Lower leg skin (tissue), 3 donors: ENCODE measurements at regions not wholly inside any gene's neighbourhood (a gene's known extent, or its start where the extent isn't known, plus 50 kb on each side); places are given as distances from the start of the nearest gene placed in this dataset.

Experiments
- POLR2A ChIP-seq, 2 donors: fragments of 450-650 bp; IDR thresholded peaks; one replicate each; pipeline ENCODE4 v1.6.1; 2016 to 2017; ENCODE audit warnings: antibody characterized with exemption in 2 of 2, mild to moderate bottlenecking in 1 of 2, moderate library complexity in 1 of 2
- TF ChIP-seq, protein P1 (sequence below), 3 donors: fragments of 450-650 bp; IDR thresholded peaks; one replicate each; pipeline ENCODE4 v1.5.1; 2016; ENCODE audit warnings: antibody characterized with exemption in 3 of 3, mild to moderate bottlenecking in 3 of 3, moderate library complexity in 2 of 3

DNA sequence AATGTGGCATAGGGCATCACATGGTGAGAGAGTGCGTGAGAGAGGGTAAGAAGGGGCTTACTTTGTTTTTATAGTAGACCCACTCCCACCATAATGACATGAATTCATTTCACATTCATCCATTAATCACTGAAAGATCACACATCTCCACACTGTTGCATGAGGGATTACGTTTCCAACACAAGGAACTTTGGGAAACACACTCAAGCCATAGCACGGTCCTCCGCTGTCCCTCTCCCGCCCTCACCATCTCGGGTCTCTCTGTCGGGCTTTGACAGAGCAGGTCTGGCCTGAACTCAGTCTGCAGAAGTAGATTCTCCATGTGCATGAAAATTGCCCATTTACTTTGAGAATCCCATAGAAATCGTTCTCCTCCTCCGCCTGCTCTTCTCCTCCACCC, 312.2 kb downstream of the MATN1 start:
- TF ChIP-seq, protein P1, sequence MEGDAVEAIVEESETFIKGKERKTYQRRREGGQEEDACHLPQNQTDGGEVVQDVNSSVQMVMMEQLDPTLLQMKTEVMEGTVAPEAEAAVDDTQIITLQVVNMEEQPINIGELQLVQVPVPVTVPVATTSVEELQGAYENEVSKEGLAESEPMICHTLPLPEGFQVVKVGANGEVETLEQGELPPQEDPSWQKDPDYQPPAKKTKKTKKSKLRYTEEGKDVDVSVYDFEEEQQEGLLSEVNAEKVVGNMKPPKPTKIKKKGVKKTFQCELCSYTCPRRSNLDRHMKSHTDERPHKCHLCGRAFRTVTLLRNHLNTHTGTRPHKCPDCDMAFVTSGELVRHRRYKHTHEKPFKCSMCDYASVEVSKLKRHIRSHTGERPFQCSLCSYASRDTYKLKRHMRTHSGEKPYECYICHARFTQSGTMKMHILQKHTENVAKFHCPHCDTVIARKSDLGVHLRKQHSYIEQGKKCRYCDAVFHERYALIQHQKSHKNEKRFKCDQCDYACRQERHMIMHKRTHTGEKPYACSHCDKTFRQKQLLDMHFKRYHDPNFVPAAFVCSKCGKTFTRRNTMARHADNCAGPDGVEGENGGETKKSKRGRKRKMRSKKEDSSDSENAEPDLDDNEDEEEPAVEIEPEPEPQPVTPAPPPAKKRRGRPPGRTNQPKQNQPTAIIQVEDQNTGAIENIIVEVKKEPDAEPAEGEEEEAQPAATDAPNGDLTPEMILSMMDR (IDR thresholded peaks at IDR 0.05), result no peak
- no peak for TF ChIP-seq POLR2A (IDR thresholded peaks at IDR 0.05)
